ENCODE measurements at regions not wholly inside any gene's neighbourhood (a gene's known extent, or its start where the extent isn't known, plus 50 kb on each side); places are given as distances from the start of the nearest gene placed in this dataset.

DNA sequence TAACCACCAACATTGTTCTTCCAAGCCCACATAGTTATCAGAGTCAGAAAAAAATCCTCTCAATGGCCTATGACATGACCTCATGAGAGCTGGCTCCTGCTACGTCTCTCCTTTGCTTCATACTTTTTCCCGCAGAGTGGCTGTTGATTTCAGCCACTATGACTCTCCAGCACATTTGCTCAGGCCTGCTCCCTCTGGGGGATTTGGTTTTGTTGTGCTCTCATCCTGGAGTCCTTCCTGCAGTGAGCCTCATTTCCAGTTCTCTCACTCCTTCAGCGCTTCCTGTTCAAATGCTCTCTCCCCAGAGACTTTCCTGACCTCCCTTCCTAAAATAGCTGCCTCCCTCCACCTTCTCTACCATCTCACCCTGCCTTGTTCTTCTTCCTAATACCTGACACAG is 72.0 kb upstream of the USP29 start:
- no peak overlapping the region for H3K9ac ChIP-seq
- H3K4me2 ChIP-seq, result peak overlapping the region; percentile 57
- peaks cover 26% of the 10 kb centered on the region for H3K4me1 ChIP-seq
- peak overlapping the region; percentile 14; the same call in 1 of the 2 replicates for H3K4me3 ChIP-seq
- TF ChIP-seq Cebpa-rat (IDR thresholded peaks at IDR 0.05), result no peak
- H3K27ac ChIP-seq, result peak overlapping the region; percentile 50; the same call in 1 of the 2 replicates
- no peaks in the 10 kb centered on the region for H3K36me3 ChIP-seq
- H3K27me3 ChIP-seq, result no peaks in the 10 kb centered on the region
- peaks cover 43% of the 10 kb centered on the region for H3K9me3 ChIP-seq
- no peaks in the 10 kb centered on the region for H4K20me1 ChIP-seq

DNA sequence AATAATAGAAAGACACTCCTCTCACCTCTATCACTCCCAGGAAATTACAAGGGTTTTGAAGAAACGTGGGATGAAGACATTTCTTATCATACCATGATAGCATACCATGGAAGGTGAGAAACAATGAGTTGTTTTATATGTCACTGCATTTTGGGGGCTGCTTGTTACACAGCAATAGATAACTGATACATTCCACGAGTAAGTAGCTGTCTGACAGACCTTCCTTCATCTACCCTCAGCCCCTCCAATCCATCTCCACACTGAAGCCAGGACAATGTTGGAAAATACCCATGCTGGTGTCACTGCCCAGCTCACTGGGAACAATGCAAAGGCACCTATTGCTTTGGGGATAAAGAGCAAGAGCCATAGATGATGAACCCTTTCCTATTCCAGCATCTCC is 68.9 kb upstream of the USP29 start:
- peaks cover 40% of the 10 kb centered on the region for H3K9me3 ChIP-seq
- H3K36me3 ChIP-seq, result no peaks in the 10 kb centered on the region
- no peak overlapping the region for H3K4me2 ChIP-seq

DNA sequence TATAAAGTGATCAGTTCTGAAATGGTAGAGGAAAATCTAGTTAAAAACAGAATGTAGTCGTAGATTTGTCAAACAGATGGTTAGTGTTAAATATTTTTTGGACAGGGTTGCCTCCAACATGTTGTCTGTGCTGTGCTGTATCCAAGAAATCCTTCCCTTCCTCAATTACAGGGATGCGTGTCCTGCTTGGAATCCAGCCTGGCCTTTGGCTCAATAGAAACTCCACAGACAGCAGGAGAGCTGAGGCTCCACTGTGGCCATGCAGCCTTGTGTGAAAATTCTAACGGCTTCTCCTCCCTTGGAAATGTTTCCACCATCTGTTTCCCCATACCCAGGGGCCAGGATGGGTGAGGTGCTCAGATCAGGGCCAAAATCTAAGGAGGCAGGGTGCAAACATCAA is 67.7 kb upstream of the USP29 start:
- no peak for TF ChIP-seq Cebpa-rat (IDR thresholded peaks at IDR 0.05)
- H3K4me1 ChIP-seq, result peaks cover 18% of the 10 kb centered on the region
- H3K9me3 ChIP-seq, result peaks cover 30% of the 10 kb centered on the region

More for the DNA sequence above, 68.9 kb upstream of the USP29 start:
- H4K20me1 ChIP-seq, result no peaks in the 10 kb centered on the region
- no peak for TF ChIP-seq Cebpa-rat (IDR thresholded peaks at IDR 0.05)
- no peak overlapping the region for H3K27ac ChIP-seq
- peaks cover 26% of the 10 kb centered on the region for H3K4me1 ChIP-seq
- no peak overlapping the region for H3K4me3 ChIP-seq
- H3K27me3 ChIP-seq, result no peaks in the 10 kb centered on the region
- no peak overlapping the region for H3K9ac ChIP-seq

GRCh38 chr19:57053401-57053800 is 66.4 kb upstream of the USP29 start:
- no peak overlapping the region for H3K9ac ChIP-seq
- H3K4me3 ChIP-seq, result no peak overlapping the region
- H4K20me1 ChIP-seq, result no peaks in the 10 kb centered on the region
- H3K9me3 ChIP-seq, result peaks cover 26% of the 10 kb centered on the region
- no peak overlapping the region for H3K4me2 ChIP-seq
- peaks cover 4% of the 10 kb centered on the region for H3K4me1 ChIP-seq
- H3K27ac ChIP-seq, result no peak overlapping the region
- TF ChIP-seq Cebpa-rat (IDR thresholded peaks at IDR 0.05), result no peak
- H3K36me3 ChIP-seq, result no peaks in the 10 kb centered on the region
- no peaks in the 10 kb centered on the region for H3K27me3 ChIP-seq

More for the DNA sequence above, 67.7 kb upstream of the USP29 start:
- Histone ChIP-seq H3K27ac (no peak overlapping the region), H3K27me3 (no peaks in the 10 kb centered on the region), H3K4me3 (no peak overlapping the region), H3K4me2 (no peak overlapping the region), H4K20me1 (no peaks in the 10 kb centered on the region), H3K9ac (no peak overlapping the region), H3K36me3 (no peaks in the 10 kb centered on the region)

DNA sequence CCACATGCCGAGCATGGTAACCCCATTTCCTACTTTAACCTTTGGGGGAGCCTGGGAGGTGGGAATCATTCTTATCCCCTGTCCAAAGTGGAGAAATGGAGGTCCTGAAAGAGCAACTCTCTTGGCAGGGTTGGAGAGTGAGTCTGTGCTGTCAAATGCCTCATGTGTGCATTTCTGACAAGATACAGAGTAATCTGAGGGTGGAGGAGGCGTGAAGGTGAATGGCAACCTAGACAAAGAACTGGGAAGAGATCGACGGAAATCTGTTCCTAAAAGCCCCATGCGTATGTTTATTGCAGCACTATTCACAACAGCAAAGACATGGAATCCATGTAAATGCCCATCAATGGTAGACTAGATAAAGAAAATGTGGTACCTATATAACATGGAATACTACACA is 63.8 kb upstream of the USP29 start:
- H3K4me2 ChIP-seq, result no peak overlapping the region
- H3K9ac ChIP-seq, result no peak overlapping the region
- H4K20me1 ChIP-seq, result no peaks in the 10 kb centered on the region
- H3K36me3 ChIP-seq, result no peaks in the 10 kb centered on the region
- H3K9me3 ChIP-seq, result peaks cover 5% of the 10 kb centered on the region
- H3K4me1 ChIP-seq, result no peaks in the 10 kb centered on the region
- no peak overlapping the region for H3K27ac ChIP-seq
- no peaks in the 10 kb centered on the region for H3K27me3 ChIP-seq
- no peak overlapping the region for H3K4me3 ChIP-seq
- no peak for TF ChIP-seq Cebpa-rat (IDR thresholded peaks at IDR 0.05)

DNA sequence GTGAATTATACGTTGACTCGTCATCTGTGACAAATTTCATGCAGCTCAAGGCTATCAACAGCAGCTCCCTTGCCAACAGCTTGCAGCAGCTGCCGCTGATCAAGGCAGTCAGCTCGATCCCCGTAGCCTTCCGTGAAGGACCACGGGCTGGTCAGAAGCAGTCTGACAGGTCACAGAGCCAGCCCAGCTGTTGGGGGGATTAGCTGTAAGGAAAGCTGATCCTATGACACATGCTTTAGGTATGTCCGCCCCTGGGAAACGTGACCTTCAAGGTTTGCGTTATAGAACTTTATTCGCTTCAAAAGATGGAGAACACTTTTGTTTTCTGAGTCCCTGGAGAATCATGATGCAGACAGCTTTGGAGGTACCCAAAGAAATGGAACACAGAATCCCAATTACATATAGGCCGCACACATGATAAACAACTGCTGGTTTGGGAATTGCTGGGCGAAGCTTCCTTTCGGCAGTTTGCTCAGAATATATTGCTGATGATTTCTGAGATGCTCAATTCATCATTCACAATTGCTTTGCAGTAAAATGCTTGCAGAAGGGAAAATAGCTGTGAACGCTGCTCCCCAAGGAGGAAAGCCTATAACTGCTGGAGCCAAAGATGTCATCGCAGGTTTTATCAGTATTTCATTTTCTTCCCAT is 62.6 kb upstream of the USP29 start:
- no peak overlapping the region for H3K4me3 ChIP-seq
- no peaks in the 10 kb centered on the region for H3K27me3 ChIP-seq
- H3K36me3 ChIP-seq, result no peaks in the 10 kb centered on the region
- H3K9ac ChIP-seq, result no peak overlapping the region
- no peaks in the 10 kb centered on the region for H4K20me1 ChIP-seq
- H3K27ac ChIP-seq, result no peak overlapping the region
- no peak for TF ChIP-seq Cebpa-rat (IDR thresholded peaks at IDR 0.05)
- H3K9me3 ChIP-seq, result no peaks in the 10 kb centered on the region
- H3K4me1 ChIP-seq, result no peaks in the 10 kb centered on the region
- H3K4me2 ChIP-seq, result no peak overlapping the region

GRCh38 chr19:57058871-57059270 is 60.9 kb upstream of the USP29 start:
- no peak for TF ChIP-seq Cebpa-rat (IDR thresholded peaks at IDR 0.05)
- Histone ChIP-seq H3K36me3 (no peaks in the 10 kb centered on the region), H3K9me3 (0 out of 2 replicates have a peak, but pooled peaks cover 5% of the 10 kb centered on the region), H3K27me3 (no peaks in the 10 kb centered on the region), H3K4me1 (no peaks in the 10 kb centered on the region), H3K4me2 (no peak overlapping the region), H4K20me1 (no peaks in the 10 kb centered on the region), H3K9ac (no peak overlapping the region), H3K4me3 (no peak overlapping the region), H3K27ac (no peak overlapping the region)

DNA sequence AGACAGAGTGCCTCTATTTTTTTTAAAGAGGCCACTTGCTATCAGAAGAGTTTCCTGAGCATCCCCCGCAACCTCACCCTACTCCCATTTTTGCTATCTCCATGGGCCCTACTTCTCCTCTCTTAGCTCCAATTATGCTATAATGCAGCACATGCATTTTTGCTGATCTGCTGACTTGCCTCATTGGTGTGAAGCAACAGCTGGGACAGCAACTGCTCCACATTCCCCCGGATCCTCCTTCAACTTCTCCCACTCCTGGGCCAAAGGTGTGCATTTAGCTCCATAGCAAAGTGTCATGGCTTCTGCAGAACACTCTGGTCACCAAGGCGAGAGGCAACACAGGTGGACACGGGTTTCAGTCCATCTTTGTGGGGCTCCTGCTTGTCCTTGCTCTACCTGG is 56.7 kb upstream of the USP29 start:
- Histone ChIP-seq H3K4me1 (no peaks in the 10 kb centered on the region), H3K27me3 (no peaks in the 10 kb centered on the region), H4K20me1 (no peaks in the 10 kb centered on the region), H3K9ac (no peak overlapping the region), H3K36me3 (no peaks in the 10 kb centered on the region), H3K9me3 (0 out of 2 replicates have a peak, but pooled peaks cover 5% of the 10 kb centered on the region), H3K27ac (no peak overlapping the region), H3K4me2 (no peak overlapping the region), H3K4me3 (no peak overlapping the region)
- no peak for TF ChIP-seq Cebpa-rat (IDR thresholded peaks at IDR 0.05)

DNA sequence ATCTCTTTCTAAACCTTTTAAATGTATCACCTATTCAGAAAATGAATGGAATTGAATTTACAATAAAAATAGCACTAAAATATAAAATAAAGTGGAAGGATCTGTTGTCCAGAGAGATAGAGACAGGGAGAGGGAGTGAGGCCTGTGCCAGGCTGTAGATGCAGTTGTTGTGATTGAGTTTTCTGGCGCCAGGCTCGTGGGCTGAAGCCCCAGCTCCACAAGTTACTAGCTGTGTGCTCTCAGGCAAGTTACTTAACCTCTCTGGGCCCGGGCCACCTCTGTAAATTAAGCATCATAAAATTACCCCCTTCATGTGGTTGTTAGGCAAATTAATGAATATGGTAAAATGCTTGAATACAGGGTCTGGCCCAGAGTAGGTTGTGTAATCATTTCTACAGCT is 52.3 kb upstream of the USP29 start:
- Histone ChIP-seq H3K36me3 (no peaks in the 10 kb centered on the region), H3K27me3 (no peaks in the 10 kb centered on the region), H3K9ac (no peak overlapping the region), H3K4me3 (no peak overlapping the region), H3K4me2 (no peak overlapping the region), H3K9me3 (0 out of 2 replicates have a peak, but pooled peaks cover 5% of the 10 kb centered on the region), H3K4me1 (peaks cover 9% of the 10 kb centered on the region; the same call in 1 of the 2 replicates), H4K20me1 (no peaks in the 10 kb centered on the region), H3K27ac (no peak overlapping the region)
- TF ChIP-seq Cebpa-rat (IDR thresholded peaks at IDR 0.05), result no peak

DNA sequence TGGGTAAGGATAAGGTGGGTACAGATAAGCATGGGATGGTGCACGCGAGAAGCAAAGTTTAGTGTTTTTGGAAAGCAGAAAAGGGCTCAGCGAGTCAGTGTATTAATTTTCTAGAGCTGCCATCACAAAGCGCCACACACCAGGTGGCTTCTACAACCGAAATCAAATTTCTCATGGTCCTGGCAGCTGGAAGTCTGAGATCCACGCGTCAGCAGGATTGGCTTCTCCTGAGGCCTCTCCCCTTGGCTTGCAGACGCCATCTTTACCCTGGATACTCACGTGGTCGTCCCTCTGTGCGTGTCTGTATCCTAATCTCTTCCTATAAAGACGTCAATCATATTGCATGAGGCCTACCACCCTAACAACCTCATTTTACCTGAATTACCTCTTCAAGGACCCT is 51.5 kb upstream of the USP29 start:
- Histone ChIP-seq H3K4me1 (peaks cover 9% of the 10 kb centered on the region; the same call in 1 of the 2 replicates), H3K4me2 (no peak overlapping the region), H4K20me1 (no peaks in the 10 kb centered on the region), H3K36me3 (no peaks in the 10 kb centered on the region), H3K4me3 (no peak overlapping the region), H3K9ac (no peak overlapping the region), H3K27ac (no peak overlapping the region), H3K9me3 (no peaks in the 10 kb centered on the region), H3K27me3 (no peaks in the 10 kb centered on the region)
- no peak for TF ChIP-seq Cebpa-rat (IDR thresholded peaks at IDR 0.05)

Measured in BLaER1 (cell line).